ENCODE measurements at regions not wholly inside any gene's neighbourhood (a gene's known extent, or its start where the extent isn't known, plus 50 kb on each side); places are given as distances from the start of the nearest gene placed in this dataset.

DNA sequence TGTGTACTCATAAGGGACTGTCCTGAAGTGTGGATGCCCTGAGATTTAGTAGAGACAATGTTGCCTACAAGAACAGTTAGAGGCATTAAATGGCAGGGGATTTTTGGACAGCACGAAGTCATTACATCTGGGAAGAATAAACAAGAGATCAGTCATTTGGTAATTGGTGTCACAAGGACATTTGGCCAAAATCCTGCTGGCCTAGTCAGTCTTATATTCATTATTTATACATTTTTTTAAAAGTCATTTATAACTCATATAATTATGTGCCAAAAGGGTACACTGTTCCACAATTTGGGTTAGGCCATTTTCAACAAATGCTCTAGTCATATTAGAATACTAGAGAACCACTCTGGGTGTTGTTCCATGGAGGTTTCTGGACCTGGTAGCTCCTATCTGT is 104.7 kb downstream of the LRATD1 start:
- Mint-ChIP-seq H3K4me3 (no peak overlapping the region), H3K4me1 (no peaks in the 10 kb centered on the region), H3K27me3 (no peaks in the 10 kb centered on the region), H3K9me3 (ENCODE audit: insufficient read depth) (peaks cover 3% of the 10 kb centered on the region), H3K27ac (no peak overlapping the region)
- Histone ChIP-seq H3K79me2 (ENCODE audit: control insufficient read depth, insufficient read depth, low read length) (no peaks in the 10 kb centered on the region), H3K27ac (ENCODE audit: low read length in 2 of 2) (no peak overlapping the region), H3K27me3 (replicated peaks in 1 of 4; ENCODE audit: control extremely low read depth in 1 of 4, control insufficient read depth in 3 of 4, insufficient read depth in 4 of 4, low read length in 3 of 4) (no peaks in the 10 kb centered on the region), H3K4me3 (ENCODE audit: control extremely low read depth in 1 of 5, extremely low read depth in 1 of 5, insufficient read depth in 1 of 5, low read depth in 2 of 5, low read length in 4 of 5) (no peak overlapping the region), H3K9ac (ENCODE audit: low read length) (no peak overlapping the region), H3K9me3 (ENCODE audit: control extremely low read depth in 1 of 3, control insufficient read depth in 2 of 3, insufficient read depth in 1 of 3, low read length in 2 of 3) (peaks cover 0 to 2% (median 0%) of the 10 kb centered on the region in 3 donors), H3K4me2 (replicated peaks; ENCODE audit: low read depth, low read length, poor library complexity, severe bottlenecking) (no peak overlapping the region), H2AFZ (ENCODE audit: insufficient read depth, low read depth, low read length, poor library complexity, severe bottlenecking) (no peak overlapping the region), H3K4me1 (ENCODE audit: control insufficient read depth in 2 of 2, insufficient read depth in 2 of 2, low read length in 2 of 2) (no peaks in the 10 kb centered on the region), H4K20me1 (ENCODE audit: control insufficient read depth, insufficient read depth, low read length, poor library complexity, severe bottlenecking) (no peaks in the 10 kb centered on the region), H3K36me3 (replicated peaks in 1 of 2; ENCODE audit: control extremely low read depth in 1 of 2, control insufficient read depth in 1 of 2, extremely low read depth in 1 of 2, insufficient read depth in 2 of 2, low read length in 1 of 2) (no peaks in the 10 kb centered on the region)
- ATAC-seq (ENCODE audit: low read depth) (no peak), DNase-seq (no peak)
- ChIA-PET CTCF (no interaction called here), POLR2A (no interaction called here)
- intact Hi-C loops (cut with micrococcal nuclease), result no loop called here
- WGBS (ENCODE audit: insufficient coverage), result no CpG with 5 or more reads among the region's 1 CpG
- TF ChIP-seq, protein P1, sequence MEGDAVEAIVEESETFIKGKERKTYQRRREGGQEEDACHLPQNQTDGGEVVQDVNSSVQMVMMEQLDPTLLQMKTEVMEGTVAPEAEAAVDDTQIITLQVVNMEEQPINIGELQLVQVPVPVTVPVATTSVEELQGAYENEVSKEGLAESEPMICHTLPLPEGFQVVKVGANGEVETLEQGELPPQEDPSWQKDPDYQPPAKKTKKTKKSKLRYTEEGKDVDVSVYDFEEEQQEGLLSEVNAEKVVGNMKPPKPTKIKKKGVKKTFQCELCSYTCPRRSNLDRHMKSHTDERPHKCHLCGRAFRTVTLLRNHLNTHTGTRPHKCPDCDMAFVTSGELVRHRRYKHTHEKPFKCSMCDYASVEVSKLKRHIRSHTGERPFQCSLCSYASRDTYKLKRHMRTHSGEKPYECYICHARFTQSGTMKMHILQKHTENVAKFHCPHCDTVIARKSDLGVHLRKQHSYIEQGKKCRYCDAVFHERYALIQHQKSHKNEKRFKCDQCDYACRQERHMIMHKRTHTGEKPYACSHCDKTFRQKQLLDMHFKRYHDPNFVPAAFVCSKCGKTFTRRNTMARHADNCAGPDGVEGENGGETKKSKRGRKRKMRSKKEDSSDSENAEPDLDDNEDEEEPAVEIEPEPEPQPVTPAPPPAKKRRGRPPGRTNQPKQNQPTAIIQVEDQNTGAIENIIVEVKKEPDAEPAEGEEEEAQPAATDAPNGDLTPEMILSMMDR (IDR thresholded peaks at IDR 0.05), result no peak
- no peak for TF ChIP-seq EZH2 (IDR thresholded peaks at IDR 0.05; ENCODE audit: borderline replicate concordance, insufficient read depth, low read depth, low read length, poor library complexity, severe bottlenecking)

DNA sequence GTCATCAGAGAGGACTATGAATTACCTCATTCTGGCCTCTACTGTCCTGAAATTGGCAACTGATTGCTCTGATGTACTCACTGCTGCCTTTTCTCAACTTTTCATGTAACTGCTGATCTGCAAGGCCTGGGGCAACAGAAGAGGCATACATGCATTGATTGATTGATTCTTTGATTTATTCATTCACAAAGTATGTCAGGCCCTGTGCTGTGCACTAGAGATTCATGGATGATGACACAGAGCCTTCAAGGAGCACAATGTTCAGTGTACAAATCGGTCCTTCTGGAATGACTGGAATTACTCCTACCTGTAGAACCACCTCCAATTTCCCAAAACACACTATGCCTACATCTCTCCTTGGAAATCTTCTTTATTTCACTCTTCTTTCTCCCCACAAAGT is 111.3 kb downstream of the LRATD1 start:
- no peak overlapping the region for H3K27ac ChIP-seq (ENCODE audit: low read length in 2 of 2)
- H4K20me1 ChIP-seq (ENCODE audit: control insufficient read depth, insufficient read depth, low read length, poor library complexity, severe bottlenecking), result no peaks in the 10 kb centered on the region
- H3K27me3 ChIP-seq (replicated peaks in 1 of 4; ENCODE audit: control extremely low read depth in 1 of 4, control insufficient read depth in 3 of 4, insufficient read depth in 4 of 4, low read length in 3 of 4), result no peaks in the 10 kb centered on the region
- Mint-ChIP-seq H3K4me3 (no peak overlapping the region), H3K27me3 (no peaks in the 10 kb centered on the region), H3K4me1 (no peaks in the 10 kb centered on the region), H3K27ac (no peak overlapping the region), H3K9me3 (ENCODE audit: insufficient read depth) (peaks cover under 1% of the 10 kb centered on the region)
- DNase-seq, result no peak
- H3K4me1 ChIP-seq (ENCODE audit: control insufficient read depth in 2 of 2, insufficient read depth in 2 of 2, low read length in 2 of 2), result no peaks in the 10 kb centered on the region
- H3K9me3 ChIP-seq (ENCODE audit: control extremely low read depth in 1 of 3, control insufficient read depth in 2 of 3, insufficient read depth in 1 of 3, low read length in 2 of 3), result peaks cover 0 to 15% (median 0%) of the 10 kb centered on the region in 3 donors
- no peaks in the 10 kb centered on the region for H3K36me3 ChIP-seq (replicated peaks in 1 of 2; ENCODE audit: control extremely low read depth in 1 of 2, control insufficient read depth in 1 of 2, extremely low read depth in 1 of 2, insufficient read depth in 2 of 2, low read length in 1 of 2)
- H3K4me2 ChIP-seq (replicated peaks; ENCODE audit: low read depth, low read length, poor library complexity, severe bottlenecking), result no peak overlapping the region
- ChIA-PET CTCF (no interaction called here), POLR2A (no interaction called here)
- no peak overlapping the region for H3K9ac ChIP-seq (ENCODE audit: low read length)
- H3K79me2 ChIP-seq (ENCODE audit: control insufficient read depth, insufficient read depth, low read length), result no peaks in the 10 kb centered on the region
- no peak for TF ChIP-seq EZH2 (IDR thresholded peaks at IDR 0.05; ENCODE audit: borderline replicate concordance, insufficient read depth, low read depth, low read length, poor library complexity, severe bottlenecking)
- TF ChIP-seq, protein P1 (IDR thresholded peaks at IDR 0.05), result no peak
- ATAC-seq (ENCODE audit: low read depth), result no peak
- WGBS (ENCODE audit: insufficient coverage), result 80% methylated on average over 1 of the region's 1 CpG
- intact Hi-C loops (cut with micrococcal nuclease), result no loop called here
- H2AFZ ChIP-seq (ENCODE audit: insufficient read depth, low read depth, low read length, poor library complexity, severe bottlenecking), result no peak overlapping the region
- H3K4me3 ChIP-seq (ENCODE audit: control extremely low read depth in 1 of 5, extremely low read depth in 1 of 5, insufficient read depth in 1 of 5, low read depth in 2 of 5, low read length in 4 of 5), result no peak overlapping the region

All from B cell (primary cell).